PC-3 (cell line): ENCODE measurements at regions not wholly inside any gene's neighbourhood (a gene's known extent, or its start where the extent isn't known, plus 50 kb on each side); places are given as distances from the start of the nearest gene placed in this dataset.

Experiments
- ATAC-seq: fragments of 200-7000 bp; cut with Tn5 transposase; 2 replicates; pipeline ENCODE4 v1.9.1; 2020; ENCODE audit warnings: mild to moderate bottlenecking, moderate library complexity
- BruUV-seq: library from RNA; stranded (reverse); fragments of 400-500 nt; replicated peaks from 2 replicates; lab custom pipeline; 2021; lab: Mats Ljungman, UMichigan
- CTCF ChIA-PET: fragments of 300-600 bp; sonication (Branson Sonifier 250); formaldehyde crosslinking; loops from one replicate; lab custom pipeline; 2022; ENCODE audit warnings: antibody characterized with exemption; lab: Charles Lee
- POLR2A ChIA-PET: fragments of 300-600 bp; sonication (Branson Sonifier 250); formaldehyde crosslinking; loops from one replicate; lab custom pipeline; 2022; ENCODE audit warnings: antibody characterized with exemption; ENCODE audit not compliant: unreplicated experiment; lab: Charles Lee
- DNase-seq: peaks from one replicate; pipeline ENCODE4 v3.0.0-alpha.2; 2015
- H2AFZ ChIP-seq: fragments of 300-600 bp; sonication (generic); 2 replicates; pipeline ENCODE4 v1.6.0; 2016; ENCODE audit warnings: antibody characterized with exemption, low read length
- H3F3A ChIP-seq: fragments of 300-600 bp; sonication (generic); one replicate; pipeline ENCODE4 v1.6.0; 2017; ENCODE audit warnings: antibody characterized with exemption, low read length, control low read depth, mild to moderate bottlenecking; ENCODE audit not compliant: unreplicated experiment
- H3K27ac ChIP-seq: fragments of 300-600 bp; sonication (generic); 2 replicates; pipeline ENCODE4 v1.5.1; 2016; ENCODE audit warnings: mild to moderate bottlenecking, low read length
- H3K27me3 ChIP-seq: fragments of 300-600 bp; sonication (generic); 2 replicates; pipeline ENCODE4 v1.6.1; 2016; ENCODE audit warnings: low read length, mixed read lengths
- H3K36me3 ChIP-seq: fragments of 300-600 bp; sonication (generic); 2 replicates; pipeline ENCODE4 v1.6.1; 2016; ENCODE audit warnings: low read depth, mixed run types, low read length, mixed read lengths
- H3K4me1 ChIP-seq: fragments of 300-600 bp; sonication (generic); 2 replicates; pipeline ENCODE4 v1.5.1; 2016; ENCODE audit warnings: low read length; ENCODE audit not compliant: insufficient read depth
- H3K4me2 ChIP-seq: fragments of 300-600 bp; sonication (generic); 2 replicates; pipeline ENCODE4 v1.6.0; 2016; ENCODE audit warnings: low read length
- H3K4me3 ChIP-seq: fragments of 300-600 bp; sonication (generic); 2 replicates; pipeline ENCODE4 v1.5.1; 2016; ENCODE audit warnings: mild to moderate bottlenecking, low read length, mixed read lengths
- H3K79me2 ChIP-seq: fragments of 300-600 bp; sonication (generic); 2 replicates; pipeline ENCODE4 v1.6.1; 2017; ENCODE audit warnings: low read length, mixed read lengths
- H3K9ac ChIP-seq: fragments of 300-600 bp; sonication (generic); 2 replicates; pipeline ENCODE4 v1.6.0; 2016; ENCODE audit warnings: mild to moderate bottlenecking, low read length
- H3K9me2 ChIP-seq: fragments of 300-600 bp; sonication (generic); replicated peaks from 2 replicates; pipeline ENCODE4 v1.6.1; 2016; ENCODE audit warnings: mixed run types, low read length, mixed read lengths
- H3K9me3 ChIP-seq: fragments of 300-600 bp; sonication (generic); 2 replicates; pipeline ENCODE4 v1.6.1; 2016; ENCODE audit warnings: low read length, mixed read lengths
- H4K20me1 ChIP-seq: fragments of 300-600 bp; sonication (generic); 2 replicates; pipeline ENCODE4 v1.6.1; 2016; ENCODE audit warnings: low read length, mixed read lengths
- CTCF ChIP-seq: fragments of 300-600 bp; sonication (generic); conservative IDR thresholded peaks from 2 replicates; pipeline ENCODE4 v1.5.1; 2017; ENCODE audit warnings: antibody characterized with exemption, low read depth, mild to moderate bottlenecking, low read length
- EZH2 ChIP-seq: fragments of 300-600 bp; sonication (generic); IDR thresholded peaks from one replicate; pipeline ENCODE4 v1.6.1; 2017; ENCODE audit warnings: antibody characterized with exemption, mild to moderate bottlenecking, low read length; ENCODE audit not compliant: unreplicated experiment
- EZH2phosphoT487 ChIP-seq: fragments of 300-600 bp; sonication (generic); IDR thresholded peaks from 2 replicates; pipeline ENCODE4 v1.6.1; 2018; ENCODE audit warnings: mild to moderate bottlenecking, antibody characterized with exemption, low read length, borderline replicate concordance
- intact Hi-C: fragments of 100-400 bp; cut with micrococcal nuclease; formaldehyde crosslinking; loops from 2 replicates; pipeline ENCODE4 v1.9.0; 2023

DNA sequence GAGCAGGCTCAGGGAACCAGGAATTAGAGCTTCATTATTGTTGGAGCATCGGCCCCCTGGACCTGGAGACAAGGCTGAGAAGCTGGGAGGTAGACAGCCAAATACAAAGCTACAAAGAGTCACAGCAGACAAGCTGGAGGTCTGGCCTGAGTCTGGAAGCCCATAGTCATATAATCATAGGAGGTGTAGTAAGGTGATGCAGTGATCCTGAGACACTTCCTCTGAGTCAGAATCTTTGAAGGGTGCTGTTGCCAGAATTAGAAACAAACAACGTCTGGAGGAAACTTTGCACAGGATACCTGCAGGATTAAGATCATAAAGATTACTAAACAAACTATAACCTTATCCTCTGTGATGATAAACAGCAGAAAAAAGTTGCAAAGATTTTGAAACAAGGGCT lies 213.8 kb downstream of the DSC3 start:
- H3K27ac ChIP-seq, result no peak overlapping the region; the same call in 1 of the 2 replicates
- H3K9me3 ChIP-seq, result no peaks in the 10 kb centered on the region
- H3F3A ChIP-seq, result no peaks in the 10 kb centered on the region
- ChIA-PET POLR2A (no interaction called here), CTCF (no interaction called here)
- BruUV-seq, result no TSS peak
- no peak overlapping the region for H3K4me3 ChIP-seq
- peaks cover 14% of the 10 kb centered on the region for H3K4me1 ChIP-seq
- H3K9me2 ChIP-seq, result no peaks in the 10 kb centered on the region
- intact Hi-C loops, result loop anchor here (10.0 kb wide), 1 partner anchor 374 kb away; no protein-coding TSS in a partner anchor
- no peaks in the 10 kb centered on the region for H4K20me1 ChIP-seq
- no peaks in the 10 kb centered on the region for H3K27me3 ChIP-seq
- DNase-seq (peak; percentile 78), ATAC-seq (peak; percentile 100)
- no peaks in the 10 kb centered on the region for H3K79me2 ChIP-seq
- H3K4me2 ChIP-seq, result peak overlapping the region; percentile 63
- H2AFZ ChIP-seq, result 0 out of 2 replicates have a peak overlapping the region, but pooled peaks have one; percentile 42
- no peak overlapping the region for H3K9ac ChIP-seq
- TF ChIP-seq EZH2phosphoT487 (no peak), EZH2 (no peak), CTCF (no peak)
- H3K36me3 ChIP-seq, result no peaks in the 10 kb centered on the region

DNA sequence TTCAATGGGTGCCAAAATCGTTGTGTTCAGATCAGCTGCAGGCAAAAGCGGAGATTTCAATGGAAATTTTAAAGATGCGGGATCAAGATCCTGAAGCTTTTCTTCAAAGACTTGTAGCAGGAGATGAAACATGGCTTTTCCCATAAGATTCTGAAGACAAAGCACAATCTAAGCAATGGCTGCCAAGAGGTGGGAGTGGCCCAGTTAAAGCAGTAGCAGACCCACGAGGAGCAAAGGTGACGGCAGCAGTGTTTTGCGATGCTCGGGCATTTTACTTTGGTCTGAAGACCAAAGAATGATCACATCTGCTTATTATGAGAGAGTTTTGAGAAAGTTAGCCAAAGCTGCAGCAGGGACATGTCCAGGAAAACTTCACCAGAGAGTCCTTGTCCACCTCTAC lies 222.9 kb downstream of the DSC3 start:
- intact Hi-C loops, result loop anchor here (10.0 kb wide), 1 partner anchor 365 kb away; no protein-coding TSS in a partner anchor
- no peak overlapping the region for H3K27ac ChIP-seq
- no peak overlapping the region for H3K9ac ChIP-seq
- H3F3A ChIP-seq, result no peaks in the 10 kb centered on the region
- no peaks in the 10 kb centered on the region for H3K79me2 ChIP-seq
- ChIA-PET CTCF (no interaction called here), POLR2A (no interaction called here)
- no peaks in the 10 kb centered on the region for H3K4me1 ChIP-seq
- TF ChIP-seq CTCF (no peak), EZH2 (no peak), EZH2phosphoT487 (no peak)
- H2AFZ ChIP-seq, result no peak overlapping the region
- no TSS peak for BruUV-seq
- H3K36me3 ChIP-seq, result no peaks in the 10 kb centered on the region
- no peak for ATAC-seq
- H3K27me3 ChIP-seq, result no peaks in the 10 kb centered on the region
- no peak for DNase-seq
- no peaks in the 10 kb centered on the region for H4K20me1 ChIP-seq
- no peak overlapping the region for H3K4me2 ChIP-seq
- H3K9me3 ChIP-seq, result 0 out of 2 replicates have a peak, but pooled peaks cover 4% of the 10 kb centered on the region
- no peak overlapping the region for H3K4me3 ChIP-seq
- H3K9me2 ChIP-seq, result no peaks in the 10 kb centered on the region

- 0 out of 2 replicates have a peak, but pooled peaks cover 4% of the 10 kb centered on the region for H3K9me3 ChIP-seq
- H3K4me2 ChIP-seq, result no peak overlapping the region
- no peak for TF ChIP-seq EZH2
- no peak for TF ChIP-seq EZH2phosphoT487
- TF ChIP-seq CTCF, result no peak
- intact Hi-C loops, result no loop called here
- no peak for DNase-seq
- H3K27ac ChIP-seq, result no peak overlapping the region
- POLR2A ChIA-PET, result no interaction called here
- H3K4me3 ChIP-seq, result no peak overlapping the region
- H3K9me2 ChIP-seq, result no peaks in the 10 kb centered on the region
- H3K36me3 ChIP-seq, result no peaks in the 10 kb centered on the region
- BruUV-seq, result no TSS peak
- H3K9ac ChIP-seq, result no peak overlapping the region
- no peaks in the 10 kb centered on the region for H3K27me3 ChIP-seq
- ATAC-seq, result no peak
- no peaks in the 10 kb centered on the region for H3K4me1 ChIP-seq
- H2AFZ ChIP-seq, result no peak overlapping the region
- no peaks in the 10 kb centered on the region for H4K20me1 ChIP-seq
- H3K79me2 ChIP-seq, result no peaks in the 10 kb centered on the region
- H3F3A ChIP-seq, result no peaks in the 10 kb centered on the region
- CTCF ChIA-PET, result no interaction called here
These were observed 228.1 kb downstream of the DSC3 start for GRCh38 chr18:30814446-30814845.
